ENCODE measurements at regions not wholly inside any gene's neighbourhood (a gene's known extent, or its start where the extent isn't known, plus 50 kb on each side); places are given as distances from the start of the nearest gene placed in this dataset.

DNA sequence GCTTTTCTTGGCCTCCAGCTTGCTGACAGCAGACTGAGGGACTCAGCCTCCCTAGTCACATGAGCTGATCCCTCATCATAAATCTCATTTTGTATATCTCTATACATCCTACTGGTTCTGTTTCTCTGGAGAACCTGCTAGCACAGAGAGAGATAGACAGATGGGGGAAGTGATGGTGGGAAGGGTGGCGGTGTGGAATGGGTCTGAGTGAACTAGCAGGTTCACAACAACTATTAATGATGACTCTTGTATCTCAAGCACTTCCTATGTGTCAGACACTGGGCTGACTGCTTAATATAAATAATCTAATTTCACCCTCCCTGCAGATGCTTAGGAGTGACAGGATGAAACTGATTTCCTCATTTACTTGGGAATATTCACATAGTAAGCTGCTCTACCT lies 106.9 kb upstream of the TLE3 start:
- no peak for TF ChIP-seq GABPA (IDR thresholded peaks at IDR 0.05; ENCODE audit: low read depth)
- no peak for TF ChIP-seq POLR2AphosphoS5 (IDR thresholded peaks at IDR 0.05; ENCODE audit: low read depth)
- TF ChIP-seq, protein P1, sequence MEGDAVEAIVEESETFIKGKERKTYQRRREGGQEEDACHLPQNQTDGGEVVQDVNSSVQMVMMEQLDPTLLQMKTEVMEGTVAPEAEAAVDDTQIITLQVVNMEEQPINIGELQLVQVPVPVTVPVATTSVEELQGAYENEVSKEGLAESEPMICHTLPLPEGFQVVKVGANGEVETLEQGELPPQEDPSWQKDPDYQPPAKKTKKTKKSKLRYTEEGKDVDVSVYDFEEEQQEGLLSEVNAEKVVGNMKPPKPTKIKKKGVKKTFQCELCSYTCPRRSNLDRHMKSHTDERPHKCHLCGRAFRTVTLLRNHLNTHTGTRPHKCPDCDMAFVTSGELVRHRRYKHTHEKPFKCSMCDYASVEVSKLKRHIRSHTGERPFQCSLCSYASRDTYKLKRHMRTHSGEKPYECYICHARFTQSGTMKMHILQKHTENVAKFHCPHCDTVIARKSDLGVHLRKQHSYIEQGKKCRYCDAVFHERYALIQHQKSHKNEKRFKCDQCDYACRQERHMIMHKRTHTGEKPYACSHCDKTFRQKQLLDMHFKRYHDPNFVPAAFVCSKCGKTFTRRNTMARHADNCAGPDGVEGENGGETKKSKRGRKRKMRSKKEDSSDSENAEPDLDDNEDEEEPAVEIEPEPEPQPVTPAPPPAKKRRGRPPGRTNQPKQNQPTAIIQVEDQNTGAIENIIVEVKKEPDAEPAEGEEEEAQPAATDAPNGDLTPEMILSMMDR (IDR thresholded peaks at IDR 0.05; ENCODE audit: insufficient read depth, low read length), result no peak
- no peak for TF ChIP-seq SPI1 (IDR thresholded peaks at IDR 0.05; ENCODE audit: borderline replicate concordance, low read depth)
- TF ChIP-seq, protein P2, sequence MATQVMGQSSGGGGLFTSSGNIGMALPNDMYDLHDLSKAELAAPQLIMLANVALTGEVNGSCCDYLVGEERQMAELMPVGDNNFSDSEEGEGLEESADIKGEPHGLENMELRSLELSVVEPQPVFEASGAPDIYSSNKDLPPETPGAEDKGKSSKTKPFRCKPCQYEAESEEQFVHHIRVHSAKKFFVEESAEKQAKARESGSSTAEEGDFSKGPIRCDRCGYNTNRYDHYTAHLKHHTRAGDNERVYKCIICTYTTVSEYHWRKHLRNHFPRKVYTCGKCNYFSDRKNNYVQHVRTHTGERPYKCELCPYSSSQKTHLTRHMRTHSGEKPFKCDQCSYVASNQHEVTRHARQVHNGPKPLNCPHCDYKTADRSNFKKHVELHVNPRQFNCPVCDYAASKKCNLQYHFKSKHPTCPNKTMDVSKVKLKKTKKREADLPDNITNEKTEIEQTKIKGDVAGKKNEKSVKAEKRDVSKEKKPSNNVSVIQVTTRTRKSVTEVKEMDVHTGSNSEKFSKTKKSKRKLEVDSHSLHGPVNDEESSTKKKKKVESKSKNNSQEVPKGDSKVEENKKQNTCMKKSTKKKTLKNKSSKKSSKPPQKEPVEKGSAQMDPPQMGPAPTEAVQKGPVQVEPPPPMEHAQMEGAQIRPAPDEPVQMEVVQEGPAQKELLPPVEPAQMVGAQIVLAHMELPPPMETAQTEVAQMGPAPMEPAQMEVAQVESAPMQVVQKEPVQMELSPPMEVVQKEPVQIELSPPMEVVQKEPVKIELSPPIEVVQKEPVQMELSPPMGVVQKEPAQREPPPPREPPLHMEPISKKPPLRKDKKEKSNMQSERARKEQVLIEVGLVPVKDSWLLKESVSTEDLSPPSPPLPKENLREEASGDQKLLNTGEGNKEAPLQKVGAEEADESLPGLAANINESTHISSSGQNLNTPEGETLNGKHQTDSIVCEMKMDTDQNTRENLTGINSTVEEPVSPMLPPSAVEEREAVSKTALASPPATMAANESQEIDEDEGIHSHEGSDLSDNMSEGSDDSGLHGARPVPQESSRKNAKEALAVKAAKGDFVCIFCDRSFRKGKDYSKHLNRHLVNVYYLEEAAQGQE (IDR thresholded peaks at IDR 0.05; ENCODE audit: insufficient replicate concordance, low read depth), result no peak
- no peak overlapping the region for H3K27ac ChIP-seq (replicated peaks)
- no peaks in the 10 kb centered on the region for H3K27me3 ChIP-seq (ENCODE audit: insufficient read depth, poor library complexity, severe bottlenecking)
- no peak for DNase-seq (ENCODE audit: low read depth in 1 of 2, low spot score in 1 of 2)
- no peak overlapping the region for H3K4me3 ChIP-seq (replicated peaks; ENCODE audit: insufficient read depth, low read length)

DNA sequence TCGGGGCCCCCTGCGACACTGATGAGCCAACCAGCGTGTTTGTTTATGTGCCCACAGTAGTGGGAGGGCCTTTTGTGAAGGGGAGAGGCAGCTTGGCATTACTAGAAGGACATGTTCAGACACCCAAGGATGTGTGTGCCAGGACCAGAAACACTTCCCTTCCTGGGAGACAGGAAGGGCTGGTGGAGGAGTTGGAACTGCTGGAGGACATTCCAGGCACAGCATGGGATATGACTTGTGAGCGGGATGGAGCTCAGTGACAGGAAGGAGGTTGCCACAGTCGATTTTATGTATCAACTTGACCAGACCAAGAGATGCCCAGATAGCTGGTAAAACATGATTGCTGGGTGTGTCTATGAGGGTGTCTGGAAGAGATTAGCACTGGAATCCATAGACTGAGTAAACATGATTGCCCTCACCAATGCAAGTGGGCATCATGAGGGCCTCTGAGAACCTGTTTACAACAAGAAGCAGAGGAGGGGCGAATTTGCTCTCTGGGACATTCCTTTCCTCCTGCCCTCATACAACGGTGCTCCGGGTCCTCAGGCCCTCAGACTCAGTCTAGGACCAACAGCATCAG lies 106.4 kb upstream of the TLE3 start:
- no peak for TF ChIP-seq POLR2AphosphoS5 (IDR thresholded peaks at IDR 0.05; ENCODE audit: low read depth)
- TF ChIP-seq, protein P1 (IDR thresholded peaks at IDR 0.05; ENCODE audit: insufficient read depth, low read length), result no peak
- TF ChIP-seq, protein P2 (IDR thresholded peaks at IDR 0.05; ENCODE audit: insufficient replicate concordance, low read depth), result no peak
- TF ChIP-seq GABPA (IDR thresholded peaks at IDR 0.05; ENCODE audit: low read depth), result no peak
- no peak for TF ChIP-seq SPI1 (IDR thresholded peaks at IDR 0.05; ENCODE audit: borderline replicate concordance, low read depth)

GRCh38 chr15:70202756-70203155 lies 105.0 kb upstream of the TLE3 start:
- no peak overlapping the region for H3K27ac ChIP-seq (replicated peaks)
- H3K4me3 ChIP-seq (replicated peaks; ENCODE audit: insufficient read depth, low read length), result no peak overlapping the region
- no peaks in the 10 kb centered on the region for H3K27me3 ChIP-seq (ENCODE audit: insufficient read depth, poor library complexity, severe bottlenecking)
- DNase-seq (ENCODE audit: low read depth in 1 of 2, low spot score in 1 of 2), result no peak
- TF ChIP-seq, protein P1 (IDR thresholded peaks at IDR 0.05; ENCODE audit: insufficient read depth, low read length), result no peak
- TF ChIP-seq, protein P2 (IDR thresholded peaks at IDR 0.05; ENCODE audit: insufficient replicate concordance, low read depth), result no peak
- no peak for TF ChIP-seq POLR2AphosphoS5 (IDR thresholded peaks at IDR 0.05; ENCODE audit: low read depth)
- no peak for TF ChIP-seq GABPA (IDR thresholded peaks at IDR 0.05; ENCODE audit: low read depth)
- TF ChIP-seq SPI1 (IDR thresholded peaks at IDR 0.05; ENCODE audit: borderline replicate concordance, low read depth), result no peak

More for the DNA sequence above, 106.4 kb upstream of the TLE3 start:
- DNase-seq (ENCODE audit: low read depth in 1 of 2, low spot score in 1 of 2), result no peak
- Histone ChIP-seq H3K27me3 (ENCODE audit: insufficient read depth, poor library complexity, severe bottlenecking) (no peaks in the 10 kb centered on the region), H3K4me3 (replicated peaks; ENCODE audit: insufficient read depth, low read length) (no peak overlapping the region), H3K27ac (replicated peaks) (no peak overlapping the region)
